ENCODE measurements at regions not wholly inside any gene's neighbourhood (a gene's known extent, or its start where the extent isn't known, plus 50 kb on each side); places are given as distances from the start of the nearest gene placed in this dataset.

DNA sequence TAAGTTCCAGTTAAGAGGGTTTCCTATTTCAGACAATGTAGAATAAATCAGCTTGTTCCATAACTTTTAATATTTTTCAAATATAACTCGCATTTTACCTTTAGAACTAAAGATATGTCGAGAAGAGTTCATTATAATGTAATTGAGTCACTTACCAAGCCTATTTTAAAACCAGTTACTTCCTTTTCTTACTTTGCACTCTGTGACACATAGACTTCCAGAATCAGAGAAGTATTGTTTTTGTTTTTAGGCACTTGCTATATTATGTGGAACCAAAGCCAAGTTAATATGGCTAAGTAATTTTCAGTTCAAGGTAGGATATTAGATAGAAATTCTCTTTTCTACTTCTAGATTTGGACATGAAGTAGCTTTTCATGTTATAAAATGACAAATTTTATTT is 182.7 kb upstream of the PRPS1L1 start:
- TF ChIP-seq, protein P1, sequence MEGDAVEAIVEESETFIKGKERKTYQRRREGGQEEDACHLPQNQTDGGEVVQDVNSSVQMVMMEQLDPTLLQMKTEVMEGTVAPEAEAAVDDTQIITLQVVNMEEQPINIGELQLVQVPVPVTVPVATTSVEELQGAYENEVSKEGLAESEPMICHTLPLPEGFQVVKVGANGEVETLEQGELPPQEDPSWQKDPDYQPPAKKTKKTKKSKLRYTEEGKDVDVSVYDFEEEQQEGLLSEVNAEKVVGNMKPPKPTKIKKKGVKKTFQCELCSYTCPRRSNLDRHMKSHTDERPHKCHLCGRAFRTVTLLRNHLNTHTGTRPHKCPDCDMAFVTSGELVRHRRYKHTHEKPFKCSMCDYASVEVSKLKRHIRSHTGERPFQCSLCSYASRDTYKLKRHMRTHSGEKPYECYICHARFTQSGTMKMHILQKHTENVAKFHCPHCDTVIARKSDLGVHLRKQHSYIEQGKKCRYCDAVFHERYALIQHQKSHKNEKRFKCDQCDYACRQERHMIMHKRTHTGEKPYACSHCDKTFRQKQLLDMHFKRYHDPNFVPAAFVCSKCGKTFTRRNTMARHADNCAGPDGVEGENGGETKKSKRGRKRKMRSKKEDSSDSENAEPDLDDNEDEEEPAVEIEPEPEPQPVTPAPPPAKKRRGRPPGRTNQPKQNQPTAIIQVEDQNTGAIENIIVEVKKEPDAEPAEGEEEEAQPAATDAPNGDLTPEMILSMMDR (conservative IDR thresholded peaks at IDR 0.05; ENCODE audit: low read depth, low read length): no peak
- no peak for TF ChIP-seq EZH2phosphoT487 (IDR thresholded peaks at IDR 0.05; ENCODE audit: borderline replicate concordance, low read length)
